HCT116 (cell line): ENCODE measurements at regions not wholly inside any gene's neighbourhood (a gene's known extent, or its start where the extent isn't known, plus 50 kb on each side); places are given as distances from the start of the nearest gene placed in this dataset.
A peak's percentile ranks its signal among the peaks of the same experiment; 100 is the strongest.

Source experiments
- ATAC-seq: fragments of 200-7000 bp; cut with Tn5 transposase; 2 replicates; pipeline ENCODE4 v1.9.1; 2020; ENCODE audit warnings: mild to moderate bottlenecking, moderate library complexity
- BruUV-seq: library from RNA; stranded (reverse); fragments of 400-500 nt; replicated peaks from 2 replicates; lab custom pipeline; 2021; lab: Mats Ljungman, UMichigan
- CTCF ChIA-PET: fragments of 300-600 bp; sonication (Branson Sonifier 250); formaldehyde crosslinking; loops from one replicate; lab custom pipeline; 2021; ENCODE audit warnings: antibody characterized with exemption; lab: Charles Lee
- POLR2A ChIA-PET: fragments of 300-600, 350-600 bp; sonication (Branson Sonifier 250); formaldehyde crosslinking; loops from one replicate; lab custom pipeline; 2021; ENCODE audit warnings: antibody characterized with exemption; lab: Charles Lee
- RAD21 ChIA-PET, 2 experiments: fragments of 300-600 bp; sonication (Branson Sonifier 250); formaldehyde crosslinking; loops; one replicate each; lab custom pipeline; 2023; ENCODE audit warnings: low total read pairs in 2 of 2; ENCODE audit not compliant: uncharacterized antibody in 2 of 2, unreplicated experiment in 2 of 2, low non-redundant PET in 1 of 2; lab: Charles Lee
- DNase-seq: peaks from one replicate; pipeline ENCODE4 v3.0.0-alpha.2; 2010; ENCODE audit warnings: low read depth, low spot score
- H2AFZ ChIP-seq: fragments of 200-600 bp; shearing (Covaris generic), sonication (generic); 2 replicates; pipeline ENCODE4 v1.6.1; 2017; ENCODE audit warnings: low read depth, mixed run types, mixed read lengths, antibody characterized with exemption, low read length; ENCODE audit not compliant: poor library complexity, severe bottlenecking
- H3K27ac ChIP-seq: 2 replicates; pipeline ENCODE4 v1.5.1; 2012; ENCODE audit warnings: low read depth, low read length
- H3K27me3 ChIP-seq: fragments of 200-600 bp; sonication (generic); 2 replicates; pipeline ENCODE4 v1.6.1; 2016; ENCODE audit warnings: mixed run types, low read length, mixed read lengths; ENCODE audit not compliant: insufficient read depth
- H3K36me3 ChIP-seq, 2 experiments: fragments of 200-500 bp in 1 of 2; fragments of 200-600 bp in 1 of 2; sonication (Bioruptor generic) in 1 of 2; sonication (generic) in 1 of 2; 2 replicates each; pipeline versions ENCODE4 v1.5.1 to v1.6.1; 2014 to 2016; ENCODE audit warnings: low read length in 2 of 2, inconsistent platforms in 1 of 2, mixed read lengths in 1 of 2, mixed run types in 1 of 2; ENCODE audit not compliant: insufficient read depth in 2 of 2, control insufficient read depth in 1 of 2
- H3K4me1 ChIP-seq, 2 experiments: fragments of 200-600 bp in 1 of 2; sonication (generic) in 1 of 2; 2 replicates each; pipeline versions ENCODE4 v1.5.1 to v1.6.1; 2012 to 2017; ENCODE audit warnings: low read length in 2 of 2, inconsistent platforms in 1 of 2, mild to moderate bottlenecking in 1 of 2, mixed read lengths in 1 of 2, mixed run types in 1 of 2, moderate library complexity in 1 of 2; ENCODE audit not compliant: insufficient read depth in 2 of 2, control insufficient read depth in 1 of 2
- H3K4me2 ChIP-seq: fragments of 200-600 bp; sonication (generic); 2 replicates; pipeline ENCODE4 v1.6.1; 2017; ENCODE audit warnings: mixed run types, low read length, mixed read lengths
- H3K4me3 ChIP-seq, 2 experiments: fragments of 200-600 bp in 1 of 2; sonication (generic) in 1 of 2; replicated peaks in 1 of 2; 2 replicates each; pipeline ENCODE4 v1.5.1; 2011 to 2016; ENCODE audit warnings: low read length in 2 of 2, control low read depth in 1 of 2, low read depth in 1 of 2, mild to moderate bottlenecking in 1 of 2, mixed read lengths in 1 of 2, mixed run types in 1 of 2
- H3K79me2 ChIP-seq: fragments of 200-600 bp; sonication (generic); 2 replicates; pipeline ENCODE4 v1.6.1; 2017; ENCODE audit warnings: mild to moderate bottlenecking, mixed run types, low read length, moderate library complexity, mixed read lengths; ENCODE audit not compliant: insufficient read depth
- H3K9ac ChIP-seq: fragments of 200-600 bp; sonication (generic); 2 replicates; pipeline ENCODE4 v1.6.1; 2016; ENCODE audit warnings: low read length, mixed read lengths
- H3K9me2 ChIP-seq: fragments of 200-600 bp; sonication (generic), shearing (Covaris generic); 2 replicates; pipeline ENCODE4 v1.6.1; 2017; ENCODE audit warnings: mixed run types, mild to moderate bottlenecking, moderate library complexity; ENCODE audit not compliant: insufficient read depth
- H3K9me3 ChIP-seq, 2 experiments: fragments of 200-500 bp in 1 of 2; fragments of 200-600 bp in 1 of 2; sonication (Bioruptor generic) in 1 of 2; sonication (generic) in 1 of 2; 2 replicates each; pipeline ENCODE4 v1.6.1; 2014 to 2017; ENCODE audit warnings: low read length in 2 of 2, mixed read lengths in 2 of 2, inconsistent platforms in 1 of 2, low read depth in 1 of 2, mild to moderate bottlenecking in 1 of 2, mixed run types in 1 of 2, moderate library complexity in 1 of 2; ENCODE audit not compliant: control insufficient read depth in 1 of 2, insufficient read depth in 1 of 2
- H4K20me1 ChIP-seq: fragments of 200-600 bp; sonication (generic), shearing (Covaris generic); 2 replicates; pipeline ENCODE4 v1.6.1; 2017; ENCODE audit warnings: mixed run types, mild to moderate bottlenecking, moderate library complexity; ENCODE audit not compliant: insufficient read depth
- CEBPB ChIP-seq: IDR thresholded peaks from 2 replicates; pipeline ENCODE4 v1.6.1; 2012; ENCODE audit warnings: low read depth
- FOSL1 ChIP-seq: IDR thresholded peaks from 2 replicates; pipeline ENCODE4 v1.6.1; 2012; ENCODE audit warnings: low read depth
- MAX ChIP-seq: IDR thresholded peaks from 2 replicates; pipeline ENCODE4 v1.6.1; 2012
- POLR2AphosphoS5 ChIP-seq: IDR thresholded peaks from 2 replicates; pipeline ENCODE4 v1.6.1; 2011; ENCODE audit warnings: mild to moderate bottlenecking, low read depth, low read length, moderate library complexity
- RAD21 ChIP-seq: IDR thresholded peaks from 2 replicates; pipeline ENCODE4 v1.6.1; 2012; ENCODE audit warnings: low read depth, mild to moderate bottlenecking
- REST ChIP-seq: IDR thresholded peaks from 2 replicates; pipeline ENCODE4 v1.6.1; 2012; ENCODE audit warnings: low read depth
- SP1 ChIP-seq: IDR thresholded peaks from 2 replicates; pipeline ENCODE4 v1.6.1; 2012; ENCODE audit warnings: low read depth
- ZBTB33 ChIP-seq: IDR thresholded peaks from 2 replicates; pipeline ENCODE4 v1.6.1; 2011; ENCODE audit warnings: mild to moderate bottlenecking, low read length, moderate library complexity; ENCODE audit not compliant: insufficient replicate concordance; ENCODE audit errors: extremely low read depth
- intact Hi-C: fragments of 100-400 bp; cut with micrococcal nuclease; formaldehyde crosslinking; loops from 2 replicates; pipeline ENCODE4 v1.10.0; 2022

- peak; percentile 19; the same call in 1 of the 2 replicates for TF ChIP-seq FOSL1
- no peak for TF ChIP-seq ZBTB33
- no peak for TF ChIP-seq SP1
- TF ChIP-seq POLR2AphosphoS5: no peak
- no peak for TF ChIP-seq MAX
- TF ChIP-seq RAD21: no peak
- TF ChIP-seq CEBPB: no peak
- no peak for TF ChIP-seq REST
- peak overlapping the region in 1 of 2 experiments; percentile 32; a peak in 2 of 4 replicates for H3K4me3 ChIP-seq
- peaks cover 0 to 19% of the 10 kb centered on the region in 2 experiments; a peak in 2 of 4 replicates for H3K4me1 ChIP-seq
- POLR2A ChIA-PET: no interaction called here
- CTCF ChIA-PET: no interaction called here
- peak; percentile 6 for DNase-seq
- BruUV-seq: no TSS peak
- H3K4me2 ChIP-seq: peak overlapping the region; percentile 63
- H2AFZ ChIP-seq: peak overlapping the region; percentile 61
- no peaks in the 10 kb centered on the region for H3K36me3 ChIP-seq
- no peaks in the 10 kb centered on the region for H3K79me2 ChIP-seq
- H3K27ac ChIP-seq: no peak overlapping the region
- no peaks in the 10 kb centered on the region for H4K20me1 ChIP-seq
- no peak overlapping the region for H3K9ac ChIP-seq
- RAD21 ChIA-PET: no interaction called here
- H3K27me3 ChIP-seq: no peaks in the 10 kb centered on the region
- H3K9me2 ChIP-seq: no peaks in the 10 kb centered on the region
- no peaks in the 10 kb centered on the region for H3K9me3 ChIP-seq
- ATAC-seq: no peak
- intact Hi-C loops: no loop called here
Observed at GRCh38 chrX:82589410-82589809, 918.7 kb upstream of the POU3F4 start.
